HG03064 (cell line): ENCODE measurements at regions not wholly inside any gene's neighbourhood (a gene's known extent, or its start where the extent isn't known, plus 50 kb on each side); places are given as distances from the start of the nearest gene placed in this dataset.
"Not testable (repeated sequence)": the region's sequence is repeated elsewhere in the genome, so short reads cannot be mapped to it uniquely, and the experiment has no call there.

Experiments
- ATAC-seq: cut with Tn5 transposase; IDR thresholded peaks from one replicate; pipeline ENCODE4 v1.9.1; 2021; ENCODE audit warnings: low read depth; ENCODE audit not compliant: unreplicated experiment

GRCh38 chr12:70069221-70070105 is 173.8 kb upstream of the CNOT2 start:
- no peak for ATAC-seq

- ATAC-seq, result no peak
Observed at GRCh38 chr12:70070494-70071007, 172.7 kb upstream of the CNOT2 start.

GRCh38 chr12:70074510-70074909 is 168.7 kb upstream of the CNOT2 start:
- ATAC-seq, result no peak

- ATAC-seq, result no peak
Observed at GRCh38 chr12:70077441-70077840, 165.8 kb upstream of the CNOT2 start.

- no peak for ATAC-seq
Observed at GRCh38 chr12:70078161-70078560, 165.1 kb upstream of the CNOT2 start.

GRCh38 chr12:70080566-70080965 is 162.7 kb upstream of the CNOT2 start:
- ATAC-seq, result no peak

GRCh38 chr12:70082997-70083676 is 160.1 kb upstream of the CNOT2 start:
- no peak for ATAC-seq

GRCh38 chr12:70083677-70084020 is 159.6 kb upstream of the CNOT2 start:
- no peak for ATAC-seq

GRCh38 chr12:70086372-70086771 is 156.9 kb upstream of the CNOT2 start:
- not testable (repeated sequence) for ATAC-seq

- no peak for ATAC-seq
Observed at GRCh38 chr12:70091021-70091521, 152.2 kb upstream of the CNOT2 start.

GRCh38 chr12:70094467-70094866 is 148.8 kb upstream of the CNOT2 start:
- no peak for ATAC-seq

GRCh38 chr12:70096759-70097410 is 146.3 kb upstream of the CNOT2 start:
- no peak for ATAC-seq

GRCh38 chr12:70101064-70101463 is 142.2 kb upstream of the CNOT2 start:
- ATAC-seq, result no peak

- ATAC-seq, result no peak
Observed at GRCh38 chr12:70106347-70106746, 136.9 kb upstream of the CNOT2 start.

- ATAC-seq, result no peak
Observed at GRCh38 chr12:70110085-70110484, 133.1 kb upstream of the CNOT2 start.

GRCh38 chr12:70117670-70118069 is 125.6 kb upstream of the CNOT2 start:
- no peak for ATAC-seq

- ATAC-seq, result no peak
Observed at GRCh38 chr12:70120970-70121369, 122.3 kb upstream of the CNOT2 start.

- ATAC-seq, result no peak
Observed at GRCh38 chr12:70121562-70121961, 121.7 kb upstream of the CNOT2 start.

GRCh38 chr12:70122804-70123203 is 120.4 kb upstream of the CNOT2 start:
- ATAC-seq, result no peak

- no peak for ATAC-seq
Observed at GRCh38 chr12:70149013-70149412, 94.2 kb upstream of the CNOT2 start.

- ATAC-seq, result no peak
Observed at GRCh38 chr12:70149665-70150064, 93.6 kb upstream of the CNOT2 start.
